Stimulated activated CD4-positive, alpha-beta T cell treated with anti-CD3 and anti-CD28 coated beads, Interleukin-4, amount 100 ng/mL, for 1 hour (primary cell): ENCODE measurements at regions not wholly inside any gene's neighbourhood (a gene's known extent, or its start where the extent isn't known, plus 50 kb on each side); places are given as distances from the start of the nearest gene placed in this dataset.

Source experiments
- DNase-seq: peaks from one replicate; pipeline ENCODE4 v3.0.0-alpha.2; 2020

- no peak for DNase-seq
Observed at GRCh38 chr12:97276661-97277429, 185.8 kb upstream of the RMST start.

GRCh38 chr12:97283297-97283696 lies 179.3 kb upstream of the RMST start:
- no peak for DNase-seq

- DNase-seq = no peak
Observed at GRCh38 chr12:97288531-97288930, 174.1 kb upstream of the RMST start.

GRCh38 chr12:97292588-97292987 lies 170.0 kb upstream of the RMST start:
- no peak for DNase-seq

- DNase-seq = no peak
Observed at GRCh38 chr12:97293541-97293940, 169.1 kb upstream of the RMST start.

- no peak for DNase-seq
Observed at GRCh38 chr12:97299847-97300246, 162.8 kb upstream of the RMST start.

- DNase-seq = no peak
Observed at GRCh38 chr12:97300431-97300830, 162.2 kb upstream of the RMST start.

GRCh38 chr12:97300891-97301290 lies 161.7 kb upstream of the RMST start:
- DNase-seq = no peak

- no peak for DNase-seq
Observed at GRCh38 chr12:97301576-97301975, 161.0 kb upstream of the RMST start.

- no peak for DNase-seq
Observed at GRCh38 chr12:97305651-97306050, 157.0 kb upstream of the RMST start.

GRCh38 chr12:97306147-97306546 lies 156.5 kb upstream of the RMST start:
- no peak for DNase-seq

- DNase-seq = no peak
Observed at GRCh38 chr12:97308576-97309198, 153.9 kb upstream of the RMST start.

GRCh38 chr12:97309921-97310320 lies 152.7 kb upstream of the RMST start:
- DNase-seq = no peak

- DNase-seq = no peak
Observed at GRCh38 chr12:97312570-97313135, 150.0 kb upstream of the RMST start.

- DNase-seq = no peak
Observed at GRCh38 chr12:97313471-97314190, 149.0 kb upstream of the RMST start.

- DNase-seq = no peak
Observed at GRCh38 chr12:97316321-97316720, 146.3 kb upstream of the RMST start.

- DNase-seq = no peak
Observed at GRCh38 chr12:97321621-97322020, 141.0 kb upstream of the RMST start.

- no peak for DNase-seq
Observed at GRCh38 chr12:97322388-97322787, 140.2 kb upstream of the RMST start.

GRCh38 chr12:97323154-97323553 lies 139.4 kb upstream of the RMST start:
- DNase-seq = no peak

GRCh38 chr12:97324471-97324870 lies 138.1 kb upstream of the RMST start:
- no peak for DNase-seq

GRCh38 chr12:97335115-97335514 lies 127.5 kb upstream of the RMST start:
- no peak for DNase-seq

GRCh38 chr12:97336900-97337751 lies 125.5 kb upstream of the RMST start:
- DNase-seq = no peak

- DNase-seq = no peak
Observed at GRCh38 chr12:97342130-97342529, 120.5 kb upstream of the RMST start.
